ENCODE measurements at regions not wholly inside any gene's neighbourhood (a gene's known extent, or its start where the extent isn't known, plus 50 kb on each side); places are given as distances from the start of the nearest gene placed in this dataset.

GRCh38 chr2:105489168-105489878 is 90.5 kb upstream of the FHL2 start:
- no peak for DNase-seq
- H3K27me3 Mint-ChIP-seq, result peaks cover 18% of the 10 kb centered on the region
- ChIA-PET POLR2A (no interaction called here), CTCF (no interaction called here)
- no peak for ATAC-seq (ENCODE audit: low read depth)
- Histone ChIP-seq H3K36me3 (replicated peaks in 1 of 2; ENCODE audit: control extremely low read depth in 1 of 2, control insufficient read depth in 1 of 2, extremely low read depth in 1 of 2, insufficient read depth in 2 of 2, low read length in 1 of 2) (no peaks in the 10 kb centered on the region), H3K79me2 (ENCODE audit: control insufficient read depth, insufficient read depth, low read length) (no peaks in the 10 kb centered on the region), H3K4me1 (ENCODE audit: control insufficient read depth in 2 of 2, insufficient read depth in 2 of 2, low read length in 2 of 2) (no peaks in the 10 kb centered on the region), H2AFZ (ENCODE audit: insufficient read depth, low read depth, low read length, poor library complexity, severe bottlenecking) (no peak overlapping the region), H3K9me3 (ENCODE audit: control extremely low read depth in 1 of 3, control insufficient read depth in 2 of 3, insufficient read depth in 1 of 3, low read length in 2 of 3) (peaks cover 0 to 4% (median 0%) of the 10 kb centered on the region in 3 donors), H3K27ac (ENCODE audit: low read length in 2 of 2) (no peak overlapping the region), H3K27me3 (replicated peaks in 1 of 4; ENCODE audit: control extremely low read depth in 1 of 4, control insufficient read depth in 3 of 4, insufficient read depth in 4 of 4, low read length in 3 of 4) (no peaks in the 10 kb centered on the region), H4K20me1 (ENCODE audit: control insufficient read depth, insufficient read depth, low read length, poor library complexity, severe bottlenecking) (no peaks in the 10 kb centered on the region), H3K4me2 (replicated peaks; ENCODE audit: low read depth, low read length, poor library complexity, severe bottlenecking) (no peak overlapping the region), H3K9ac (ENCODE audit: low read length) (no peak overlapping the region), H3K4me3 (ENCODE audit: control extremely low read depth in 1 of 5, extremely low read depth in 1 of 5, insufficient read depth in 1 of 5, low read depth in 2 of 5, low read length in 4 of 5) (no peak overlapping the region)
- H3K4me1 Mint-ChIP-seq, result no peaks in the 10 kb centered on the region
- no peak overlapping the region for H3K4me3 Mint-ChIP-seq
- WGBS (ENCODE audit: insufficient coverage), result 85% methylated on average over 1 of the region's 3 CpGs
- no peak for TF ChIP-seq CTCF (IDR thresholded peaks at IDR 0.05)
- no peak for TF ChIP-seq EZH2 (IDR thresholded peaks at IDR 0.05; ENCODE audit: borderline replicate concordance, insufficient read depth, low read depth, low read length, poor library complexity, severe bottlenecking)
- H3K27ac Mint-ChIP-seq, result no peak overlapping the region
- H3K9me3 Mint-ChIP-seq (ENCODE audit: insufficient read depth), result peaks cover 2% of the 10 kb centered on the region
- intact Hi-C loops (cut with micrococcal nuclease), result no loop called here

GRCh38 chr2:105488285-105488684 is 89.4 kb upstream of the FHL2 start:
- Histone ChIP-seq H3K4me2 (replicated peaks; ENCODE audit: low read depth, low read length, poor library complexity, severe bottlenecking) (no peak overlapping the region), H3K4me3 (ENCODE audit: control extremely low read depth in 1 of 5, extremely low read depth in 1 of 5, insufficient read depth in 1 of 5, low read depth in 2 of 5, low read length in 4 of 5) (no peak overlapping the region), H2AFZ (ENCODE audit: insufficient read depth, low read depth, low read length, poor library complexity, severe bottlenecking) (no peak overlapping the region), H4K20me1 (ENCODE audit: control insufficient read depth, insufficient read depth, low read length, poor library complexity, severe bottlenecking) (no peaks in the 10 kb centered on the region), H3K27me3 (replicated peaks in 1 of 4; ENCODE audit: control extremely low read depth in 1 of 4, control insufficient read depth in 3 of 4, insufficient read depth in 4 of 4, low read length in 3 of 4) (no peaks in the 10 kb centered on the region), H3K9ac (ENCODE audit: low read length) (no peak overlapping the region), H3K4me1 (ENCODE audit: control insufficient read depth in 2 of 2, insufficient read depth in 2 of 2, low read length in 2 of 2) (no peaks in the 10 kb centered on the region), H3K27ac (ENCODE audit: low read length in 2 of 2) (no peak overlapping the region), H3K36me3 (replicated peaks in 1 of 2; ENCODE audit: control extremely low read depth in 1 of 2, control insufficient read depth in 1 of 2, extremely low read depth in 1 of 2, insufficient read depth in 2 of 2, low read length in 1 of 2) (no peaks in the 10 kb centered on the region), H3K9me3 (ENCODE audit: control extremely low read depth in 1 of 3, control insufficient read depth in 2 of 3, insufficient read depth in 1 of 3, low read length in 2 of 3) (no peaks in the 10 kb centered on the region), H3K79me2 (ENCODE audit: control insufficient read depth, insufficient read depth, low read length) (no peaks in the 10 kb centered on the region)
- ATAC-seq (ENCODE audit: low read depth), result no peak
- H3K4me1 Mint-ChIP-seq, result no peaks in the 10 kb centered on the region
- peaks cover 14% of the 10 kb centered on the region for H3K27me3 Mint-ChIP-seq
- no peak overlapping the region for H3K27ac Mint-ChIP-seq
- peaks cover 2% of the 10 kb centered on the region for H3K9me3 Mint-ChIP-seq (ENCODE audit: insufficient read depth)
- H3K4me3 Mint-ChIP-seq, result no peak overlapping the region
- 96% methylated on average over 8 of the region's 8 CpGs for WGBS (ENCODE audit: insufficient coverage)
- ChIA-PET CTCF (no interaction called here), POLR2A (no interaction called here)
- intact Hi-C loops (cut with micrococcal nuclease), result no loop called here
- DNase-seq, result no peak
- TF ChIP-seq CTCF (IDR thresholded peaks at IDR 0.05) (no peak), EZH2 (IDR thresholded peaks at IDR 0.05; ENCODE audit: borderline replicate concordance, insufficient read depth, low read depth, low read length, poor library complexity, severe bottlenecking) (no peak)
